ENCODE measurements at regions not wholly inside any gene's neighbourhood (a gene's known extent, or its start where the extent isn't known, plus 50 kb on each side); places are given as distances from the start of the nearest gene placed in this dataset.

DNA sequence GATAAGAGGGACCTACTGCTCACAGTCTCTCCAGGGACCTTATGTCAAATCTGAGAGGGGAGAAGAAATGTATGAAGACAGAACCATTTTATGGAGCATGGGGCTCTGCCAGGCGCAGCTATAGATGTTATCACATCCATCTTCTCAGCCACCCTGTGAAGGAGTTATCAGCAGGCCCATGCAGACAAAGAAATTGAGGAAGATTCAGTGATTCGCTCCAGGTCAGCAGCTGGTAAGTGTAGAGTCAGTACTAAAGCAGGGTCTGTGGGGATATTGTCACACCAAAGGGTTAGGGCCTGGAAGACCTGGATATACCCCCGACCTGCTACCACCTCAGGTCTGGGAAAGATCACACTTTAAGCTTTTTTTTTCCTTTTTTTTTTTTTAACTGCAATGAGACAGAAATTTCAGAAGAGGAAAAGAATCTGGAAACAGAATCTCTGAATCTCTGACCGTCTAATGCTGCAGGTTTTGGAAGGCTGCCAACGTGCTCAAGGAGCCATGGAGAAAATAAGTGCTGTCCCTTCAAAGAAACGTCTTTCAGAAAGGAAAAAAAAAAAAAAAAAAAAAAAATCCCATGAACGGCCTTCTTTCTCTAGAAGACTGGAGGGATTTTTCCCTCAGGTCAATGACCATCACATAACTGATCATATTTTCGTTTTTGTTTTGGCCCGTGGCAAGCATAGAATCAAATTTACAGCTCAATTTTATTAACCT is 73.3 kb upstream of the PLEKHG7 start:
- Histone ChIP-seq H3K27ac (ENCODE audit: low read depth, low read length, poor library complexity, severe bottlenecking) (no peak overlapping the region), H3K36me3 (ENCODE audit: insufficient read depth, low read length, poor library complexity, severe bottlenecking) (no peaks in the 10 kb centered on the region), H3K4me1 (ENCODE audit: insufficient read depth, low read length, poor library complexity, severe bottlenecking) (no peaks in the 10 kb centered on the region), H3K4me3 (ENCODE audit: low read depth, low read length, poor library complexity, severe bottlenecking) (no peak overlapping the region), H3K9me3 (ENCODE audit: low read depth, low read length, poor library complexity, severe bottlenecking) (no peaks in the 10 kb centered on the region), H3K27me3 (replicated peaks; ENCODE audit: insufficient read depth, low read depth, low read length, poor library complexity) (no peaks in the 10 kb centered on the region)
- no peak for TF ChIP-seq EZH2 (IDR thresholded peaks at IDR 0.05; ENCODE audit: borderline replicate concordance, low read depth, low read length, poor library complexity, severe bottlenecking)
- TF ChIP-seq, protein P1, sequence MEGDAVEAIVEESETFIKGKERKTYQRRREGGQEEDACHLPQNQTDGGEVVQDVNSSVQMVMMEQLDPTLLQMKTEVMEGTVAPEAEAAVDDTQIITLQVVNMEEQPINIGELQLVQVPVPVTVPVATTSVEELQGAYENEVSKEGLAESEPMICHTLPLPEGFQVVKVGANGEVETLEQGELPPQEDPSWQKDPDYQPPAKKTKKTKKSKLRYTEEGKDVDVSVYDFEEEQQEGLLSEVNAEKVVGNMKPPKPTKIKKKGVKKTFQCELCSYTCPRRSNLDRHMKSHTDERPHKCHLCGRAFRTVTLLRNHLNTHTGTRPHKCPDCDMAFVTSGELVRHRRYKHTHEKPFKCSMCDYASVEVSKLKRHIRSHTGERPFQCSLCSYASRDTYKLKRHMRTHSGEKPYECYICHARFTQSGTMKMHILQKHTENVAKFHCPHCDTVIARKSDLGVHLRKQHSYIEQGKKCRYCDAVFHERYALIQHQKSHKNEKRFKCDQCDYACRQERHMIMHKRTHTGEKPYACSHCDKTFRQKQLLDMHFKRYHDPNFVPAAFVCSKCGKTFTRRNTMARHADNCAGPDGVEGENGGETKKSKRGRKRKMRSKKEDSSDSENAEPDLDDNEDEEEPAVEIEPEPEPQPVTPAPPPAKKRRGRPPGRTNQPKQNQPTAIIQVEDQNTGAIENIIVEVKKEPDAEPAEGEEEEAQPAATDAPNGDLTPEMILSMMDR (conservative IDR thresholded peaks at IDR 0.05; ENCODE audit: low read depth, low read length) = no peak
- peak; percentile 32 for DNase-seq (ENCODE audit: low spot score)
- intact Hi-C loops (cut with micrococcal nuclease; ENCODE audit: unreplicated experiment) = no loop called here
- ChIA-PET CTCF (no interaction called here), POLR2A (ENCODE audit: low non-redundant PET) (no interaction called here)
- no TSS peak for BruUV-seq (replicated peaks)

DNA sequence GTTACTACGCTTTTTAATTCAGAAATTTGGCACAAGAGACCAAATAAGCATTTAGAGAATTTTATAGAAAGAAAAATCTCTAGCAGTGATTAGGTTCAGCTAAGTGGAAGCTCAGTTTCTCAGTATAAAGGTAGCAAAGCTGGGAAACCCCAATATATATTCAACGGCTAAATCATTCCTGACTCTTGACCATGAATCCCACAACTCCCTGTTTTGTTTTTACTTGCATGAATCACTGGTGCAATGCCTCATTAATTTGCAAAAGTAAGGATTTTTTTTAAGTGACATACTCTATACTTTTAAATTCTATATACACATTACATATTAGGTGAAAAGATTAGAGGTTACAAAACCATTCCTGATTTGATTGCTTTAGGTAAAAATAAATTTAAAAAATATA is 74.3 kb upstream of the PLEKHG7 start:
- no TSS peak for BruUV-seq (replicated peaks)
- Histone ChIP-seq H3K9me3 (ENCODE audit: low read depth, low read length, poor library complexity, severe bottlenecking) (no peaks in the 10 kb centered on the region), H3K36me3 (ENCODE audit: insufficient read depth, low read length, poor library complexity, severe bottlenecking) (no peaks in the 10 kb centered on the region), H3K4me1 (ENCODE audit: insufficient read depth, low read length, poor library complexity, severe bottlenecking) (no peaks in the 10 kb centered on the region), H3K27ac (ENCODE audit: low read depth, low read length, poor library complexity, severe bottlenecking) (no peak overlapping the region), H3K4me3 (ENCODE audit: low read depth, low read length, poor library complexity, severe bottlenecking) (no peak overlapping the region), H3K27me3 (replicated peaks; ENCODE audit: insufficient read depth, low read depth, low read length, poor library complexity) (no peaks in the 10 kb centered on the region)
- no peak for DNase-seq (ENCODE audit: low spot score)
- TF ChIP-seq, protein P1 (conservative IDR thresholded peaks at IDR 0.05; ENCODE audit: low read depth, low read length) = no peak
- TF ChIP-seq EZH2 (IDR thresholded peaks at IDR 0.05; ENCODE audit: borderline replicate concordance, low read depth, low read length, poor library complexity, severe bottlenecking) = no peak
- CTCF ChIA-PET = no interaction called here
- POLR2A ChIA-PET (ENCODE audit: low non-redundant PET) = no interaction called here
- intact Hi-C loops (cut with micrococcal nuclease; ENCODE audit: unreplicated experiment) = no loop called here

- Histone ChIP-seq H3K36me3 (ENCODE audit: insufficient read depth, low read length, poor library complexity, severe bottlenecking) (no peaks in the 10 kb centered on the region), H3K27me3 (replicated peaks; ENCODE audit: insufficient read depth, low read depth, low read length, poor library complexity) (no peaks in the 10 kb centered on the region), H3K4me3 (ENCODE audit: low read depth, low read length, poor library complexity, severe bottlenecking) (no peak overlapping the region), H3K9me3 (ENCODE audit: low read depth, low read length, poor library complexity, severe bottlenecking) (no peaks in the 10 kb centered on the region), H3K27ac (ENCODE audit: low read depth, low read length, poor library complexity, severe bottlenecking) (no peak overlapping the region), H3K4me1 (ENCODE audit: insufficient read depth, low read length, poor library complexity, severe bottlenecking) (no peaks in the 10 kb centered on the region)
- ChIA-PET POLR2A (ENCODE audit: low non-redundant PET) (no interaction called here), CTCF (no interaction called here)
- intact Hi-C loops (cut with micrococcal nuclease; ENCODE audit: unreplicated experiment) = no loop called here
- no TSS peak for BruUV-seq (replicated peaks)
- TF ChIP-seq, protein P1 (conservative IDR thresholded peaks at IDR 0.05; ENCODE audit: low read depth, low read length) = no peak
- no peak for TF ChIP-seq EZH2 (IDR thresholded peaks at IDR 0.05; ENCODE audit: borderline replicate concordance, low read depth, low read length, poor library complexity, severe bottlenecking)
- DNase-seq (ENCODE audit: low spot score) = no peak
Measured at GRCh38 chr12:92627511-92627910, 75.3 kb upstream of the PLEKHG7 start.

All from A673 (cell line).